ENCODE measurements at regions not wholly inside any gene's neighbourhood (a gene's known extent, or its start where the extent isn't known, plus 50 kb on each side); places are given as distances from the start of the nearest gene placed in this dataset.
"Not testable (repeated sequence)": the region's sequence is repeated elsewhere in the genome, so short reads cannot be mapped to it uniquely, and the experiment has no call there.

DNA sequence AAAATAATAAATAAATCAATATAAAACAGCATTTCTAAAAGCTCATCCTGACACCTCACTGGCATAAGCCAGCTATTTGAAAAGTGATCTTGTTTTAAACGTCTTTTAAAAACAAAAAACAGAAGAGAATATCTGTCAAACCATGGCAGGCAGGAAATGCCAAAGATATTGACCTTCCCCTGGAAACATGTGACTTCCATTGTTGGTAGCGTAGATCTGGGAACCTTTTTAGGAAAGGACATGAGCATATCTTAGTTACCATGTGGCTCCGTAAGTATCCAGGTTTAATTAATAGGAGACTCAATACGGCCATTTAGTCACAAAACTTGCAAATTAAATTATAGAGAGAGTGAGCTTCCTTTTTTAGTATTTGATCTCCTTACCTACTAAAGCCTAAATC is 83.0 kb upstream of the KLHL4 start:
- in situ Hi-C loops (cut with HindIII; ENCODE audit: low sequenced_read_pairs) = no loop called here
- TF ChIP-seq, protein P1, sequence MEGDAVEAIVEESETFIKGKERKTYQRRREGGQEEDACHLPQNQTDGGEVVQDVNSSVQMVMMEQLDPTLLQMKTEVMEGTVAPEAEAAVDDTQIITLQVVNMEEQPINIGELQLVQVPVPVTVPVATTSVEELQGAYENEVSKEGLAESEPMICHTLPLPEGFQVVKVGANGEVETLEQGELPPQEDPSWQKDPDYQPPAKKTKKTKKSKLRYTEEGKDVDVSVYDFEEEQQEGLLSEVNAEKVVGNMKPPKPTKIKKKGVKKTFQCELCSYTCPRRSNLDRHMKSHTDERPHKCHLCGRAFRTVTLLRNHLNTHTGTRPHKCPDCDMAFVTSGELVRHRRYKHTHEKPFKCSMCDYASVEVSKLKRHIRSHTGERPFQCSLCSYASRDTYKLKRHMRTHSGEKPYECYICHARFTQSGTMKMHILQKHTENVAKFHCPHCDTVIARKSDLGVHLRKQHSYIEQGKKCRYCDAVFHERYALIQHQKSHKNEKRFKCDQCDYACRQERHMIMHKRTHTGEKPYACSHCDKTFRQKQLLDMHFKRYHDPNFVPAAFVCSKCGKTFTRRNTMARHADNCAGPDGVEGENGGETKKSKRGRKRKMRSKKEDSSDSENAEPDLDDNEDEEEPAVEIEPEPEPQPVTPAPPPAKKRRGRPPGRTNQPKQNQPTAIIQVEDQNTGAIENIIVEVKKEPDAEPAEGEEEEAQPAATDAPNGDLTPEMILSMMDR (IDR thresholded peaks at IDR 0.05; ENCODE audit: low read depth, low read length) = no peak
- no peak for DNase-seq (ENCODE audit: low read depth, low spot score)
- no peak overlapping the region for H3K4me3 ChIP-seq (ENCODE audit: low read depth, low read length)

DNA sequence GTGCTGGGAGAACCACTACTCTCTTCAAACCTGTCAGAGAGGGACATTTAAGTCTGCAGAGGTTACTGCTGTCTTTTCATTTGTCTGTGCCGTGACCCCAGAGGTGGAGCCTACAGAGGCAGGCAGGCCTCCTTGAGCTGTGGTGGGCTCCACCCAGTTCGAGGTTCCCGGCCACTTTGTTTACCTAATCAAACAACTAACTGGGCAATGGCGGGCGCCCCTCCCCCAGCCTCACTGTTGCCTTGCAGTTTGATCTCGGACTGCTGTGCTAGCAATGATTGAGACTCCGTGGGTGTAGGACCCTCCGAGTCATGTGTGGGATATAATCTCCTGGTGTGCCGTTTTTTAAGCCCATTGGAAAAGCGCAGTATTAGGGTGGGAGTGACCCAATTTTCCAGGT is 69.0 kb upstream of the KLHL4 start:
- H3K4me3 ChIP-seq (ENCODE audit: low read depth, low read length); in situ Hi-C loops (cut with HindIII; ENCODE audit: low sequenced_read_pairs); DNase-seq (ENCODE audit: low read depth, low spot score): not testable (repeated sequence)

DNA sequence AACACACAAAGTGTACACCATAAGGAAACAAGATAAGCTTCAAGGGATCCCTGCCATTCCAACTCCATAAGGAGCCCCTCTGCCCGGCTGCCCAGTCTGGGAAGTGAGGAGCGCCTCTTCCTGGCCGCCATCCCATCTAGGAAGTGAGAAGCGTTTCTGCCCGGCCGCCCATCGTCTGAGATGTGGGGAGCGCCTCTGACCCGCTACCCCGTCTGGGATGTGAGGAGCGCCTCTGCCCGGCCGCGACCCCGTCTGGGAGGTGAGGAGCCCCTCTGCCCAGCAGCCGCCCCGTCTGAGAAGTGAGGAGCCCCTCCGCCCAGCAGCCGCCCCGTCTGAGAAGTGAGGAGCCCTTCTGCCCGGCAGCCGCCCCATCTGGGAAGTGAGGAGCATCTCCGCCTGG is 51.8 kb upstream of the KLHL4 start:
- DNase-seq (ENCODE audit: low read depth, low spot score); in situ Hi-C loops (cut with HindIII; ENCODE audit: low sequenced_read_pairs): not testable (repeated sequence)

More for the DNA sequence above, 51.8 kb upstream of the KLHL4 start:
- H3K4me3 ChIP-seq (ENCODE audit: low read depth, low read length) = not testable (repeated sequence)
